ENCODE measurements at regions not wholly inside any gene's neighbourhood (a gene's known extent, or its start where the extent isn't known, plus 50 kb on each side); places are given as distances from the start of the nearest gene placed in this dataset.

DNA sequence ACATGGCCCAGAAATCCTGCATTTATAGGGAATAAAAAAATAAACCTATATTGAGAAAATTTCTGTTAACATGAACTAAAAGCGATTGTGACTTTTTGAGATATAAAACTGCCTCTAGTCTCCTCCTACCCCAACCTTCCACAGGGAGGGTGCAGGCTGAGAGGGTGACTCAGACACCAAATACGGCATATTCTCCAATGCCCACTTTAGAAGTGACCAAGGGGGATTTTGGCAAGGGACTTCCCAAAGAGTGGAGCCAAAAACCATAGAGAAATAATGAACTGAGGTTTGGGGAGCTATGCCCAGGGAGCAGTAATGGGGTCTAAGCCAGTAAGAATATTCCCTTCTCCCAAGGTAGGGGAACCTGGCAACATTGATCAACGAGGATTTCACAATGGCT lies 124.9 kb upstream of the ZC3H12C start:
- no peak for DNase-seq (ENCODE audit: low read depth in 3 of 3, low spot score in 1 of 3)

DNA sequence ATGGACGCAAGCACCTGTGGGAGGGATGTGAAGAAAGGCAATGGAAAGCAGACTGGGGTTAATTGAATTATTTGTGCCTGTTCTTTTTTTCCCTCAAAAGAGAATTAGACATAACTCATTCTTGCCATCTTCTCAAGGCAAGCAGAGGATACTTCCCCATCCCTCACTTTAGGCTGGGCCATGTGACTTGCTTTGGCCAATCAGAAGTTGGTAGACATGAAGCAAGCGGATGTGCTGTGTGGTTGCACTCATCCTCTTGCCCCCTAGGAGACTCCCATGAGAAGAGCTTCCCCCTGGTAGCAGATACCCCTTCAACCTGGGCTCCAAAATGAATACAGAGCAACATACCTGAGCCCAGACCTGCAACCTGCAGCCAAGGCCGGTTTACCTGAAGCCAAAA lies 124.4 kb upstream of the ZC3H12C start:
- no peak for DNase-seq (ENCODE audit: low read depth in 3 of 3, low spot score in 1 of 3)

DNA sequence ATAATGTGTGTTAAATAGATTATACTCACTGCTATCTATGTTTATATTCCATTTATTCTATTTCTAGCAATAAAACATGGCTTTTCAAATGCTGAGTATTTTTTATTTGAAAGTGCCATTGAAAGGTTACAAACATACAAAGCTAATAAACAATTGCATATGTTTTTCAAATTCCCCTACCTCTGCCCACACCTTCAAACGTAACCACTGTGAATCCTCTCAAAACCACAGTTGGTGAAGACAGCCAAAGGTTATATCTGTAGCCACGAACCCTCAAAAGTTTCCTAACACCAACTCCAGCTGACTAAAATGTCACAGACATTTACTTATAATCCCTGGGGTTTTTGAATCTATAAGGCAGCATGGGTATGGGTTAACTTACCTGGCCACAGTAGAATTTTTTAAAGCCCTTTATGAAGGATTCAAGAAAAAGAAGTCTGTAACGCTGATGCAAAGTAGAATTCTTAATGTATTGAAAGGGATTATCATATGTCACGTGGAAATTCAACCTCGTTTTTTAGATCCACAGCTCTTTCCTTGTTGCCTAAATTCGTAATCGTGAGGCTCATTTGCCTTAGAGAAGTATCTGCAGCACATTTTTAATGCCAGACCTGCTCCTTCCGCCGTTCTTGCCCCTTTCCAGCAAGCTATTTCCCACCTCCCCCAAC lies 122.5 kb upstream of the ZC3H12C start:
- DNase-seq (ENCODE audit: low read depth in 3 of 3, low spot score in 1 of 3), result no peak

DNA sequence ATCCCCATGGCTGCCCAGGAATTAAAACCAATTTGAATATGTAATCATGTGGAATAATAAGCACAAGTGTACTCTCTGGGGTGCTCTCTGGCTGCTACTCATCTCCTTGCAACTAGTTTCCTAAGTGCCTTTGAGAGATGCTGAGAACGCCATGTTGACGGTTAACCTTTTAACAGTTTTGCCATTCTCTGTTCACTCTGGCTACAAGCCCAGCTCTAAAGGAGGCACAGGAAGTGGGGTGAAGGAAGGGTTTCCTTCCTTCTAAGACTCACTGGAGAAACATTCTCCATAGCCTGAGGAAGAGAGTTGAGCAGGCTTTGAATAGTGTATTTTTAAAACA lies 122.0 kb upstream of the ZC3H12C start:
- no peak for DNase-seq (ENCODE audit: low read depth in 3 of 3, low spot score in 1 of 3)

DNA sequence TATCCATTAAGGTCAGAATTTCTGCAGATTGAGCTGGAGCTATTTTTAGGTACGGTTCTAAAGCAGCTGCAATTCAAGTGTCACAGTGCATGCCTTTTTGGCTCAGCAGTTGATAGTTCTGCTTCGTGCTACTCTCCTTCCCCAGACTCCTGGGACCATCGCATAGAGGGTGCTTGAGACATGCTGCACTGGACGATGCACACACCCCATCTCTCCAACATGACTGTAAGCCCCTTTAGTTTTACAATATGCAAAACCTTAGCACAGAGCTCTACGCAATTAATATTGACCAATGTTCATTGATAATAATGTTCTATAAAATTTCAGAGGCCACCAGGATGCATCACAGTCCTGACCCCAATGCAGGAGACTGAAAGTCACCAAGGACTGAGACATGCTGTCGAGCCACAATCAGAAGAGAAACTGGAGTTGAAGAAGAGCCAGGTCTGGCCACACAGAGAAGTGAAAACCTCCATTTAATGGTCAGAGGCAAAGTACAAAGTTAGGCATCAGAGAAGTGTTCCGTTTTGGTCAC lies 120.9 kb upstream of the ZC3H12C start:
- DNase-seq (ENCODE audit: low read depth in 3 of 3, low spot score in 1 of 3), result no peak

DNA sequence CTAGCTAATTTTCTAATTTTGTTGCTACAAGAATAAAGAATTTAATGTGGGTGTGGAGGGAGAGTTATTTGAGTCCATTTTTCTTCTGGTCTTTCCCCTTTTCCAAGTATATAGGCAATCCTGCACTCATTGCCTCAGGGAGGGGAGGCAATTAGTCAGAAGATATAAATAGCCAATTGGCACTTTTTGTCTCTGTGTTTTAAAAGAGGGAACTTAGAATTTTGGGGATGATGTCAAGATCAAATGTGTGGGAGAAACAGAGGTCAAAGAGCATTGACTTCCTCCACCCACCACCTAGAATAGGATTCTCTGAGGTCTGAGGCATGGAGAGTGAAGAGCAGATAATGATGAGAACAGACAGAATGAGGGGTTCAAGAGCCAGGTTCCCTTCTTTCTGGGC lies 120.3 kb upstream of the ZC3H12C start:
- DNase-seq (ENCODE audit: low read depth in 3 of 3, low spot score in 1 of 3), result no peak

DNA sequence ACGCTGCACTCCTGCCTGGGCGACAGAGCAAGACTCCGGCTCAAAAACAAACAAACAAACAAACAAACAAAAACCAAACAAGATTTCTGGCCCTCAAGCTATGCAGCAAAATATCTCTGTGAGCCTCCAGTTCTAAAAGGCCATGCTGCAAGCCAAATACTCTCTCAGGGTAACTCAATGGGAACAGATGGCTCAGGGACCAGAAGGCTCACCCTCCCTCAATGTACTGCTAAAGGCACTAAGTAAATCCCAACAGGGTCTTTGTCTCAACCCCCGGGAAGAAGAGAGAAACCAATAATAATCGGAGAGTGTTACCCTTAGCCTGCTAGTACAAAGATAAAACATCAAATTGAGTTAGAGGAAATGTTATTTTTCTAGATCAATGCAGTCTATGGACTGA lies 119.7 kb upstream of the ZC3H12C start:
- no peak for DNase-seq (ENCODE audit: low read depth in 3 of 3, low spot score in 1 of 3)

DNA sequence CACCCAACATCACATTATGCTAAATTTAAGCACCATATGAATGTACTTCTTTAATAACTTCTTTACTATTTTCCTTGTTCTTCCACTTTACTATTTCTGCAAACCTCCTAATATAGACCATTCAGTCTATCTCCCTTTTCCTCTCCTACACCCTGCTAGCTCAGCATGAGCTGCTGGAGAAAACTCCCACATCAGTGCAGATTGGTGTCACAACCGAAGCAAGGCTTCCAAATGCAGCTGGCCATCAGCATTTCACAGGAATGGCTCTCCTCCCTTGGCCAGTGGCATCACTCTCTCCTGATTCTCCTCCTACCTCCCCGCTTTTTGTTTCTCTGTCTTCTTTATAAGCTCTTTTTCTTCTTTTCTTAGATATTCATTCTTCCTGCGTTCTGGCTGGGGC lies 118.7 kb upstream of the ZC3H12C start:
- DNase-seq (ENCODE audit: low read depth in 3 of 3, low spot score in 1 of 3), result no peak

DNA sequence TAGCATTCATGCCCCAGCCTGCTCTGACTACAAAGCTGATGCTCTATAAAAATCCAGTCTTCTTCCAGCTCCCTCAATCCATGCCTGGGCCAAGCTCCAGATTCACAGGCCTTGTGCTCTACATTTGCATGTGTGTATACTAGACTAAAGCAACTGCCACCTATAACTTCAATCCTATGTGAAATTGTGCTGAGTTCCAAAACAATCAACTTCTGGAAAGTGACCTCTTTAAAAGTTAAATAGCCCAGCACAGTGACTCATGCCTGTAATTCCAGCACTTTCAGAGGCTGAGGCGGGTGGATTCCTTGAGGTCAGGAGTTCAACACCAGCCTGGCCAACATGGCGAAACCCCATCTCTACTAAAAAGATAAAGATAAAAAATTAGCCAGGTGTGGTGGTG lies 114.3 kb upstream of the ZC3H12C start:
- no peak for DNase-seq (ENCODE audit: low read depth in 3 of 3, low spot score in 1 of 3)

DNA sequence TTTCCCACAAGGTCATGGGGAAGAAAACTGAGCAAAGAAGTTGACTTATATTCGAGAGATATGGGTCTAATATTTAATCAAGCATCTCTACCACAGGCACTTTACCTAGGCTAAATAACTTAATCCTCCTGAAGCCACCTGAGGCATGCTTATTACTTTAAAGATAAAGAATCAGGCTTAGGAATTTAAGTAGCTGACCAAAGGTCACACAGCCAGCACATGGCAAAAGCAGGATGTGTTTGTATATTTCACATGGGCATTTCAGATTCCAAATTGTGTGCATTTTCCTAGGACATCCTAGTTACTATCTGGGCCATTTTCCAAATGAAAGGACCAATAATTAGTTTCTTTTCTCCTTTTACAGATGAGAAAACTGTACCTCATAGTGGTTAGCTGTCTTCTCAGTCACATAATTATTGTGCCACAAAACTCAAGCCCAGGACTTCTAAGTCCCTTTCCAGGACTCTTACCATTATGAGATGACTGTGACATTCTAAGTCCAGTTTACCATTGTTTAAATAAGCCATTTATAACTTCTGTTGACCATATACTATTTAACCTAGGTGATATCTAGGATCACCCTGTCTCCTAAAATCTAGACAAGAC lies 112.1 kb upstream of the ZC3H12C start:
- DNase-seq (ENCODE audit: low read depth in 3 of 3, low spot score in 1 of 3), result no peak

DNA sequence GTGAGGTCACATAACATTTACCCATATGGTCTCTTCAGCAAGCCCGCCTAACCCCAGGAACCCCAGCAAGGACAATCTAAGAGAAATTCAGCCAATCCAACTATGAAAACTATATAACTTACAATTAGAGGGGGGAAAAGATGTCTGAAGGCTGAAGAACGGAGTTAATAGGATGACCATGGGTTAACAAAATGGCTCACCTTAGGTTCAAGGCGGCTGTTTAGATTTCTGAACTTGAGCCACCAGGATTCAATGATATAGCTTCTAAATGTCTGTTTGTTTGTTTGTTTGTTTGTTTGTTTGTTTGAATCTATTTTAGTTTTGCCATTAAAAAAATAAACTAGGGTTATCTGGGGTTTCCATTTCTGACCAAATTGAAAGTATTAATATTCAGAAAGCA lies 109.8 kb upstream of the ZC3H12C start:
- no peak for DNase-seq (ENCODE audit: low read depth in 3 of 3, low spot score in 1 of 3)

DNA sequence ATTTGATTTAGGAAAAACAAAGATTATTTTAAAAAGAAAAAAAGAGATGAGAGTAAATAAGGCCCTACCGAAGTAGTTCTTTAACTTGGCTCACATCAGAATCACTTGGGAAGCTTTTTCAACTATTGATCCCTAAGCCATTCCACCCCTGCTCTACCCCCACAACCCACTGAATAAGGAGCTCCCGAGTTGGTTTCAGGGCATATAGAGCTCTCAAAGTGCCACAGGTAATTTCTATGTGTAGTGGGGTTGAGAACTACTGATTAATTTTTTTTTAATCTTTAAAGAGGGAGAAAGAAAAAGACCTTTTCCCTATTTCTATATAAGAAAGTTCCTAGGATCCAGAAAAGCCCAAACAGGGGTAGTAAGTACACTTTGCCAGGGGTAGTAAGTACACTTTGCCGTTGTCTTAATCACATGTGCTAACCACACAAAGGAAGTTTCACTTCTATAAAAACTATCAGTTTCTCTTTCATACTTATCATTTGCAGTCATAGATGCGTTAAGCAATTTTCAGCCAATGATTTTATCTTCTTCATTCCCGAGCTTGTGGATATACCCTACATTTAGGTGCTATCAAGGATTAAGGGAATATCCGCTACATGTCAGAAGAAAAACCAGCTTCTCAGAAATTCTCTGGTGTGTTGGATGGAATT lies 108.4 kb upstream of the ZC3H12C start:
- no peak for DNase-seq (ENCODE audit: low read depth in 3 of 3, low spot score in 1 of 3)

DNA sequence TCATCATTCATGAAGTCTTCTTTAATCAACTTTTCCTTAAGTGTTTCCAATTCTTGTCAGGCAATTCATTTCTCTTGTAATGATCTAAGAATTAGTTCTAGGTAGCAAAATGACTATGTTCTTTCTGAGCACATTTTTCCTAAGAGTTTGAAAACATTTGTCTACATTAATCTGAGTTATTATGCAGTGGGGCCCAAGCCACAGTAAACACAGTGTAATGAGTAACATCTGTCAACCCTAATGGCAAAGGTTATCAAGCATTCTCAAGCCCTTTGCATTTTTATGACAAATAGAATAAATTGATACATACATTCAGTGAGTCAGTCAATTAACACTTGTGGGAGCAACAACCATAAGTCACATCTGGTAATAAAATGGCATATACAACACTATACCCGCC lies 106.7 kb upstream of the ZC3H12C start:
- DNase-seq (ENCODE audit: low read depth in 3 of 3, low spot score in 1 of 3), result no peak

DNA sequence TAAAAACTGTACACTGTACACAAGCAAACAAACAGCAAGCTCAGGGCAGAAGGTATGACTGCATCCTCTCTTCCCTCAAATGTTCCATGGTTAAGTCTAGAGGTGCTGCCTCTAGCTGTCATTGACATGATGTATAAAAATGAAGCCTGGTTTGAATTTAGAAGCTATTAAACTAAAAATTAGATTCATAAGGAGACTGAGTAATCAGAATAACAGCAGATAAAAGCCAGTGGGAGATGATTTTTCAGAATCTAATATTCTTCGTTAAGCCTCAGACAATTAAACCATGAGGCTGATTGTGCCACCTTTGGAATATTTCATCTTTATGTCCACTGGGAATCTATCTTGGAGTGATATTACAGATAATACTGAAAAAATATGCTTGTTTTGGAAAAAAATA lies 101.4 kb upstream of the ZC3H12C start:
- DNase-seq (ENCODE audit: low read depth in 3 of 3, low spot score in 1 of 3), result no peak

DNA sequence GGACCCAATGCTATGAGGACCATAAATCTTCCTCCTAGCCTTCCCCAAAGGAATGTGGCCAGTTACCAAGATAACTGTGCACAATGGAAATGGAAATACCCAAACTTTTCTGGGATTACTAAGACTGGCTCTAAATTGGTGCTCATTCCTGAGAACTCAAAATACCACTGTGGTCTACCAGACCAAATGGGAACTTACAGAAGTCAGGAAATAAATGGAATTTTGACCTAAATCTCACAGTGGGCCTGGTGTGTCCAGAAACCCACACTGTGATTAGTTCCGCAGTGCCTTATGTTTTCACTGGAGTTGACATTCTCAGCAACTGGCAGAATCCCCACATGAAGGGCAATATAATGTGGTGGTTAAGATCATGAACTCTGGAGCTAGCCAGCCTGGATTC lies 99.4 kb upstream of the ZC3H12C start:
- no peak for DNase-seq (ENCODE audit: low read depth in 3 of 3, low spot score in 1 of 3)

DNA sequence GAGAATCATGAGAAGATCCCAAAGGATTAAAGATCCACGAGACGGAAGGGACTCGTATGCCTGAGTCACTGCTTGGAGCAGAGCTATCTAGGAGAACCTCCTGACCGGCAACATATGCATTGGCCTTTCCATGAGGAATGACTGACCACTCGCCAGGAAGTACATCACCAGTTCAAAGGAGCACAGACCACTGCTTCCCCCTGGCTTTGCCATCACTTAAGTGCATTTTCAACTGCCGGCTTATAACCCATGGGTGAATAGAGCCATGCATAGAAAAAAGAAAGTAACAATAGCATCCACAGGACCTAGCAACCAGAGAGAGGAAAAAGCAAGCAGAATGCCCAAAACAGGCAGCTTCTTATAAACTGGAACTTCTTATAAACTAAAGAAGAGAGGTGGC lies 98.3 kb upstream of the ZC3H12C start:
- no peak for DNase-seq (ENCODE audit: low read depth in 3 of 3, low spot score in 1 of 3)

DNA sequence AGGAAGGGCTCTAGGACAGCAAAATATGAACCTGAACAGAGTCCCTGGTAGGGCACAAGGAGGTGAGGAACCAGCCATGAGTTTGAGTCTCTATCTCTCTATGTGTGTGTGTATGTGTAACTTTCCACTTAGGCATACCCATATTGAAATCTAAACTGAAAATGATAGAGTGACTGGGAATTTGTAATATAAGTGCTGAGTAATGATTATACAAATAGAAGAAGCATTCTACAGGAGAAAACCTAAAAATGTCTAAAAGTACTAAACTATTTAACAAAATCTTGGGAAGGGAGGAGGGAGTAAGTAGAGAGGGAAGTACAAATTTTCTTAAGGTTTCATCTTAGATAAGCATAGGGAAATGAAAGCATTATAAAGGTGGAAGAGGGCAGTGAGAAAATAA lies 97.1 kb upstream of the ZC3H12C start:
- DNase-seq (ENCODE audit: low read depth in 3 of 3, low spot score in 1 of 3), result no peak

DNA sequence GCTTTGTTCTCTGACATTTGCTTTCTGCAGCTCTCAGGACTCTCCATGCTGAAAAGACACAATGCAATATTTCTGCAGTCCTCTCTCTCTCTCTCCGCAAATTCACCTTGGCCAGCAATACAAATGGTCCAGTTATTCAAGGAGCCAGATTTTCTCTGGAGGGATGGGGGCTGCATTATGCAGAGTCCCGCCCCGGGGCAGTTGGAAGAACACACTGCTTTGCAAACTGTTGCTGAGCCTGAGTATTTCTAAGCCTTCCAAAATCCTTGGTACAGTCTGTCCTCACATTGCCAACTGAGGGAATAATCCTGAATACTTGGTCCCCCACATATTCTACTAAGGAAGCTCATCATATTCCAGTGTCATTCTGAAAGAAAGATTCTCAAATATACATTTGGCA lies 94.3 kb upstream of the ZC3H12C start:
- DNase-seq (ENCODE audit: low read depth in 3 of 3, low spot score in 1 of 3), result no peak

DNA sequence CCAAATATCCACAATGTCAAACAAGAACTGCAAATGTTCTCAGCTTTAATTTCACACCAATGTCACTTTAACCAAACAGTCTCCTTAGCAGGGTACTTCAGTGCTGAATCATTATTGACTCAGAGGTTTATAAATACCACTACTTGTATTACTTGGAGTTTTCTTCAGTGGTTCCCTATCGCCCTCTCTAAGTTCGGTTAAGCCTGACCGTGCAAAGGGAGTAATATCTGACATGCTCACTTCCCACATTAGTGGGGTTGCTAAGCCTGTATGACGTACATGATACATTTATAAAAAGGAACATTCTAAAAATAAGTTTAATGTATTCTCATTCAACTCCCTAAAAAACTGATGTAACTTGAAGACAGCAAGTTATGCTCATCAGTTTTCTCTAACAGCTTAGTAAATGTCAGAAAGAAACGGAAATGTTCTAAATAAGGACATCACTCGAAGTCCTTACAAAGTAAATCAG lies 93.1 kb upstream of the ZC3H12C start:
- DNase-seq (ENCODE audit: low read depth in 3 of 3, low spot score in 1 of 3), result no peak

DNA sequence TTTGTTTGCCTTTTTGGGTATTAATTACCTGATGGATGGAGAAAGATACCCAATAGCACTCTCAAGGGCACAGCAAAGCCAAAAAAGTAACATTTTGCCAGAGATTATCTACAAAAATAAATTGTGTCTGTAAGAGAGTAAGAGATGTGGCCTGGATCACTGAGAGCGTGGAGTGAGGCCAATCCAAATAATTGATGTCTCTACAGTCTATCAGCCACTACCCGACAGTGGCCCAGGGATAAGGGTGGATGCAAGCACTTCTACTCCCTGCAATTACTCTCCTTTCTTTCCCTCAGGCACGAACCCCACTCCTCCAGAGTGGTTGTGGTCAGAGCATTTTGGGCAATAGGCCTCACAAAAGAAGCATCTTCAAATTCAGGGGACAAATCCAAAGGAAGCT lies 92.3 kb upstream of the ZC3H12C start:
- DNase-seq (ENCODE audit: low read depth in 3 of 3, low spot score in 1 of 3), result no peak

DNA sequence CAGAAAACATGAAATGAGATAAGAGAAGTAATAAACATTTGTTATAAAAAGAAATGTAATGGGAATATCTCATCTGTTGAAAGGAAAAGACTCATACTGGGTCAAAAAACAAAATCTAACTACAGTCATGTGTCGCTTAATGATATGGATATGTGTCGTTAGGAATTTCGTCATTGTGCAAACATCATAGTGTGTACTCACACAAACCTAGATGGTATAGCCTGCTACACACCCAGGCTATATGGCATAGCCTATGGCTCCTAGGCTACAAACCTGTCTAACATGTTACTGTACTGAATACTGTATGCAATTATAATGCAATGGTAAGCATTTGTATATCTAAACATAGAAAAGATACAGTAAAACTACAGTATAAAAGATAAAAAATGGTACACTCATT lies 89.8 kb upstream of the ZC3H12C start:
- no peak for DNase-seq (ENCODE audit: low read depth in 3 of 3, low spot score in 1 of 3)

DNA sequence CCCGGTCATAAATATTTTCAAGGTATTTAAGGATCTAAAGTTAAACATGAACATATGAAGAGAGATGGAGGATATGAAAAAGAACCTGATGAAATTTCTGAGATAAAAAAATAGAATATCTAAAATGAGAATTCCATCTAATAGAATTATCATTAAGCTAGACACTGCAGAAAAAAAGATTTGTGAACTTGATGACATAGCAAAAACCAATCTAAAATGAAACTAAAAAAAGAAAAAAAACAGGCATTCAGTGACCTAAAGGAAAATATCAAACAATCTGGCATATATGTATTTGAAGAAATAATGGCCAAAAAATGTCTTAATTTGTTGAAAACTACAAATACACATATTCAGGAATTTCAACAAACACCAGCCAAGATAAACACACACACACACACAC lies 81.6 kb upstream of the ZC3H12C start:
- DNase-seq (ENCODE audit: low read depth in 3 of 3, low spot score in 1 of 3), result no peak

DNA sequence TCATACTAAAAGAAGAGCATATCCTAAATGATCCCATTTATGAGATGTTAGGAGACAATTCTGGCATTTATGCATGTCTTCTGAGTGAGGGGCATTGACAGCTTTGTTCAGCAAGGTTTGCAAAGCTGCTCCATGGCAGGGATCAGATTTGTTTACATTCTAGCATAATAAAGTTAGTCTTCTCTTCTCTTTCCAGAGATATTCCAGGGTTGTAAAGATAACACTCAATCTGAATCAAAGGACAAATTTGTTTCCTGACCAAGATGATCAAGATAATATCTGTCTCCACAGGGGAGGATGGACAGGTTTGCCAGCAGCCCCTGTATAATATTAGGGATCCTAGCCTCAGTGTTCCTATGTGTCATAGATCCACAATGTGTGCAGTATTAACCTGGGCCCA lies 77.5 kb upstream of the ZC3H12C start:
- DNase-seq (ENCODE audit: low read depth in 3 of 3, low spot score in 1 of 3), result no peak

Data from stimulated activated CD4-positive, alpha-beta T cell treated with anti-CD3 and anti-CD28 coated beads, TNF-alpha, amount 100 ng/mL, for 1 hour (primary cell).